ENCODE measurements at regions not wholly inside any gene's neighbourhood (a gene's known extent, or its start where the extent isn't known, plus 50 kb on each side); places are given as distances from the start of the nearest gene placed in this dataset.

DNA sequence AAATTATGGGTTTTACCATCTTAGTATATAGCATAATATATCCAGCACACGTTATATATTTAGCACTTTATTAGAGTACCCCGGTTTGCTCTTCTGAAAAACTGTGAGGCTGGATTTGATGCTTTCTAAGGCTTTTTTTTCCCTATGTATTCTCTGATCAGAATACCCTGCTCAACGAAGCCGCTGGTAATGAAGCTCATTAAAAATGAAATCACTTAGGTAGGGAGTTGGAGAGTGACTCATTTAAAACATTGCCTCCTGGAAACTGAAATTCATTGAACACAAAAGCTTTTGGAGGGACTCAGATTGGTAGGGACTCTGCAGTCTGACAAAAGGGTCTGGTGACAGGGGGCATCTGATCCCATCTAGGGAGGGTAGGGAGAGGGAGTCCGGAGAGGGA is 365.4 kb upstream of the MEX3C start:
- TF ChIP-seq, protein P1, sequence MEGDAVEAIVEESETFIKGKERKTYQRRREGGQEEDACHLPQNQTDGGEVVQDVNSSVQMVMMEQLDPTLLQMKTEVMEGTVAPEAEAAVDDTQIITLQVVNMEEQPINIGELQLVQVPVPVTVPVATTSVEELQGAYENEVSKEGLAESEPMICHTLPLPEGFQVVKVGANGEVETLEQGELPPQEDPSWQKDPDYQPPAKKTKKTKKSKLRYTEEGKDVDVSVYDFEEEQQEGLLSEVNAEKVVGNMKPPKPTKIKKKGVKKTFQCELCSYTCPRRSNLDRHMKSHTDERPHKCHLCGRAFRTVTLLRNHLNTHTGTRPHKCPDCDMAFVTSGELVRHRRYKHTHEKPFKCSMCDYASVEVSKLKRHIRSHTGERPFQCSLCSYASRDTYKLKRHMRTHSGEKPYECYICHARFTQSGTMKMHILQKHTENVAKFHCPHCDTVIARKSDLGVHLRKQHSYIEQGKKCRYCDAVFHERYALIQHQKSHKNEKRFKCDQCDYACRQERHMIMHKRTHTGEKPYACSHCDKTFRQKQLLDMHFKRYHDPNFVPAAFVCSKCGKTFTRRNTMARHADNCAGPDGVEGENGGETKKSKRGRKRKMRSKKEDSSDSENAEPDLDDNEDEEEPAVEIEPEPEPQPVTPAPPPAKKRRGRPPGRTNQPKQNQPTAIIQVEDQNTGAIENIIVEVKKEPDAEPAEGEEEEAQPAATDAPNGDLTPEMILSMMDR (IDR thresholded peaks at IDR 0.05), result no peak
- no peak for TF ChIP-seq POLR2A (IDR thresholded peaks at IDR 0.05)

Measured in body of pancreas (tissue), 4 donors.